HEK293 (cell line): ENCODE measurements at regions not wholly inside any gene's neighbourhood (a gene's known extent, or its start where the extent isn't known, plus 50 kb on each side); places are given as distances from the start of the nearest gene placed in this dataset.

ENCODE experiments used
- CTCF ChIA-PET: fragments of 350-600 bp; formaldehyde crosslinking; extraction: SDS; loops from one replicate; lab custom pipeline; 2021; ENCODE audit warnings: antibody characterized with exemption; lab: Yijun Ruan, JAX
- POLR2A ChIA-PET: fragments of 300-600 bp; formaldehyde crosslinking; extraction: SDS; loops from one replicate; lab custom pipeline; 2020; ENCODE audit warnings: antibody characterized with exemption, inconsistent platforms; lab: Yijun Ruan, JAX
- H3K27ac ChIP-seq: fragments of 200-500 bp; sonication (Bioruptor generic); 2 replicates; pipeline ENCODE4 v1.5.1; 2014; ENCODE audit warnings: low read depth, low read length, control low read depth, inconsistent platforms; ENCODE audit errors: extremely low read depth
- H3K36me3 ChIP-seq, 2 experiments: fragments of 200-500 bp in 1 of 2; sonication (Bioruptor generic) in 1 of 2; 1 replicate in 1 of 2; 2 replicates in 1 of 2; pipeline ENCODE4 v1.5.1; 2014 to 2017; ENCODE audit warnings: inconsistent platforms in 2 of 2, low read length in 2 of 2; ENCODE audit not compliant: control insufficient read depth in 2 of 2, insufficient read depth in 1 of 2
- H3K4me1 ChIP-seq: fragments of 200-500 bp; sonication (Bioruptor generic); 2 replicates; pipeline ENCODE4 v1.5.1; 2014; ENCODE audit warnings: mild to moderate bottlenecking, low read length, inconsistent platforms; ENCODE audit not compliant: control insufficient read depth, insufficient read depth
- H3K4me3 ChIP-seq: 2 replicates; pipeline ENCODE4 v1.5.1; 2011; ENCODE audit warnings: low read depth, mild to moderate bottlenecking, control low read depth, low read length, moderate library complexity
- H3K9me3 ChIP-seq: fragments of 200-500 bp; sonication (Bioruptor generic); 2 replicates; pipeline ENCODE4 v1.5.1; 2014; ENCODE audit warnings: low read depth, low read length, inconsistent platforms; ENCODE audit not compliant: control insufficient read depth, insufficient read depth
- KLF1 ChIP-seq: fragments of 450-650 bp; formaldehyde crosslinking; IDR thresholded peaks from 2 replicates; pipeline ENCODE4 v1.5.1; 2016; ENCODE audit warnings: missing biosample characterization, missing genetic modification characterization
- KLF16 ChIP-seq: fragments of 450-650 bp; formaldehyde crosslinking; IDR thresholded peaks from 2 replicates; pipeline ENCODE4 v1.5.1; 2017; ENCODE audit warnings: missing biosample characterization, missing genetic modification characterization
- OSR2 ChIP-seq: fragments of 450-650 bp; formaldehyde crosslinking; IDR thresholded peaks from 2 replicates; pipeline ENCODE4 v1.5.1; 2016; ENCODE audit warnings: missing biosample characterization, missing genetic modification characterization
- PATZ1 ChIP-seq: fragments of 450-650 bp; formaldehyde crosslinking; IDR thresholded peaks from 2 replicates; pipeline ENCODE4 v1.5.1; 2016; ENCODE audit warnings: missing biosample characterization, missing genetic modification characterization
- PRDM1 ChIP-seq: fragments of 450-650 bp; formaldehyde crosslinking; IDR thresholded peaks from 2 replicates; pipeline ENCODE4; 2016; ENCODE audit warnings: missing biosample characterization, missing genetic modification characterization
- SCRT2 ChIP-seq: fragments of 450-650 bp; formaldehyde crosslinking; IDR thresholded peaks from 2 replicates; pipeline ENCODE4 v1.5.1; 2016; ENCODE audit warnings: missing biosample characterization, missing genetic modification characterization
- SETDB1 ChIP-seq: IDR thresholded peaks from one replicate; pipeline ENCODE4 v1.6.1; 2017; ENCODE audit warnings: mild to moderate bottlenecking, low read length, moderate library complexity, mixed read lengths; ENCODE audit not compliant: insufficient read length
- WT1 ChIP-seq: fragments of 450-650 bp; formaldehyde crosslinking; IDR thresholded peaks from 2 replicates; pipeline ENCODE4 v1.5.1; 2016; ENCODE audit warnings: missing biosample characterization, missing genetic modification characterization
- ZBTB21 ChIP-seq: fragments of 450-650 bp; formaldehyde crosslinking; IDR thresholded peaks from 2 replicates; pipeline ENCODE4 v1.5.1; 2017; ENCODE audit warnings: missing biosample characterization, missing genetic modification characterization
- ZBTB48 ChIP-seq: fragments of 450-650 bp; formaldehyde crosslinking; IDR thresholded peaks from 2 replicates; pipeline ENCODE4 v1.5.1; 2016; ENCODE audit warnings: missing biosample characterization, missing genetic modification characterization
- ZFHX2 ChIP-seq: fragments of 450-650 bp; formaldehyde crosslinking; conservative IDR thresholded peaks from 2 replicates; pipeline ENCODE4 v1.5.1; 2016; ENCODE audit warnings: missing biosample characterization, missing genetic modification characterization
- ZFP69B ChIP-seq: fragments of 450-650 bp; formaldehyde crosslinking; IDR thresholded peaks from 2 replicates; pipeline ENCODE4 v1.5.1; 2016; ENCODE audit warnings: missing biosample characterization, missing genetic modification characterization
- ZNF202 ChIP-seq: fragments of 450-650 bp; formaldehyde crosslinking; IDR thresholded peaks from 2 replicates; pipeline ENCODE4 v1.5.1; 2016; ENCODE audit warnings: missing biosample characterization, missing genetic modification characterization, borderline replicate concordance
- ZNF302 ChIP-seq: fragments of 450-650 bp; formaldehyde crosslinking; IDR thresholded peaks from 2 replicates; pipeline ENCODE4 v1.5.1; 2016; ENCODE audit warnings: missing biosample characterization, missing genetic modification characterization, low read depth
- ZNF311 ChIP-seq: fragments of 450-650 bp; formaldehyde crosslinking; IDR thresholded peaks from 2 replicates; pipeline ENCODE4 v1.5.1; 2017; ENCODE audit warnings: missing biosample characterization, missing genetic modification characterization, borderline replicate concordance
- ZNF335 ChIP-seq: fragments of 450-650 bp; formaldehyde crosslinking; conservative IDR thresholded peaks from 2 replicates; pipeline ENCODE4 v1.5.1; 2016; ENCODE audit warnings: missing biosample characterization, missing genetic modification characterization
- ZNF341 ChIP-seq: fragments of 450-650 bp; formaldehyde crosslinking; IDR thresholded peaks from 2 replicates; pipeline ENCODE4; 2016; ENCODE audit warnings: low read depth, missing biosample characterization, missing genetic modification characterization
- ZNF433 ChIP-seq: fragments of 450-650 bp; formaldehyde crosslinking; IDR thresholded peaks from 2 replicates; pipeline ENCODE4 v1.5.1; 2016; ENCODE audit warnings: missing biosample characterization, missing genetic modification characterization, low read depth
- ZNF510 ChIP-seq: fragments of 450-650 bp; formaldehyde crosslinking; IDR thresholded peaks from 2 replicates; pipeline ENCODE4 v1.5.1; 2018; ENCODE audit warnings: mild to moderate bottlenecking, missing genetic modification characterization, missing biosample characterization; ENCODE audit not compliant: insufficient replicate concordance
- ZNF571 ChIP-seq: fragments of 450-650 bp; formaldehyde crosslinking; IDR thresholded peaks from 2 replicates; pipeline ENCODE4 v1.5.0; 2017; ENCODE audit warnings: missing biosample characterization, missing genetic modification characterization
- ZNF623 ChIP-seq: fragments of 450-650 bp; formaldehyde crosslinking; IDR thresholded peaks from 2 replicates; pipeline ENCODE4 v1.5.1; 2016; ENCODE audit warnings: missing biosample characterization, missing genetic modification characterization
- ZNF624 ChIP-seq: fragments of 450-650 bp; formaldehyde crosslinking; IDR thresholded peaks from 2 replicates; pipeline ENCODE4 v1.5.1; 2017; ENCODE audit warnings: missing biosample characterization, missing genetic modification characterization
- ZNF629 ChIP-seq: fragments of 450-650 bp; formaldehyde crosslinking; IDR thresholded peaks from 2 replicates; pipeline ENCODE4 v1.5.1; 2017; ENCODE audit warnings: missing biosample characterization, missing genetic modification characterization
- ZNF670 ChIP-seq: fragments of 450-650 bp; formaldehyde crosslinking; IDR thresholded peaks from 2 replicates; pipeline ENCODE4 v1.5.1; 2016; ENCODE audit warnings: missing biosample characterization, missing genetic modification characterization, low read depth
- ZNF791 ChIP-seq: fragments of 450-650 bp; formaldehyde crosslinking; IDR thresholded peaks from 2 replicates; pipeline ENCODE4 v1.5.1; 2016; ENCODE audit warnings: missing biosample characterization, missing genetic modification characterization
- ZSCAN16 ChIP-seq: fragments of 450-650 bp; formaldehyde crosslinking; IDR thresholded peaks from 2 replicates; pipeline ENCODE4 v1.5.1; 2016; ENCODE audit warnings: missing biosample characterization, missing genetic modification characterization
- ZSCAN30 ChIP-seq: fragments of 450-650 bp; IDR thresholded peaks from 2 replicates; pipeline ENCODE4 v1.5.1; 2018; ENCODE audit warnings: missing biosample characterization, mild to moderate bottlenecking, missing genetic modification characterization, moderate library complexity
- TF ChIP-seq, protein P1 (sequence below): fragments of 450-650 bp; formaldehyde crosslinking; IDR thresholded peaks from 2 replicates; pipeline ENCODE4 v1.5.1; 2016; ENCODE audit warnings: missing biosample characterization, missing genetic modification characterization

DNA sequence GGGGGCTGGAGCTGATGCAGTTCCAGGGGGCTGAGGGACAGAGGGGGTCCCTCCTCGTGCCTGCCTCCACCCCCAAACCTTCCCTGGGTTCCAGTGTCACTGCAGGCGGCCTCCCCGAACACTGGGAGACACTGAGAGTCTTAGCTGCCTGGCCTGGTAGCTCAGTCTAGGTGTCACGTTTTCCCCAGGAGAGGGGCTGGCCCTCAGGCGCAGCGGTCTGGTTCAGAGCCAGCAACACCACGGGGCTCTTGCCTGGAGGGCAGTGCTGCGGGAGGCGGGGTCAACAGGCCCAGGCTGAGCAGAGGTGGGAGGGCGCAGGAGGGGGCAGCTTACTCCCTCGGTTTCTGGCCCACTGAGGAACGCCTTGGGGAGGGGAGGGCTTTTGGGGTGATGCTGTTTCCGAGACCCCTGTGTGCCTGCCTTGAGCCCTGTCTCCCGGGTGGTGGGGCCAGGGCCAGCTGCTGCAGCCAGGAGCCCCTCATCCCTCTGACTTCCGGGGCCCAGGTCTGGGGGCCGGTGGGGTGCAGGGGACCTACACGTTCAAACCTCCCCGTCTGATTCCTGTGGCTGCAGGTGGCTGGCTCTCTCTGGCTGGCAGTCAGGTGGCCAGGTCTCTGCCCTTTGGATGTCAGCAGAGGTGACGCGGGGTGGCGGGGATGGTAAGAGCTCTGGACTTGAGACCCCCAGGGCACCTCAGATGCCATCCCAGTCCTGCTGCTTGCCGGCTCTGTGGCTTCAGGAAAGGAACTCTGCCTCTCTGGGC lies 89.3 kb upstream of the GSE1 start (continued):
- TF ChIP-seq KLF16 (tag by site-specific recombination) = 0 out of 2 replicates have a peak, but pooled peaks have one; percentile 24
- no peak for TF ChIP-seq ZBTB21 (tag by site-specific recombination)
- no peak for TF ChIP-seq KLF1 (tag by site-specific recombination)
- no peak for TF ChIP-seq SETDB1
- no peak for TF ChIP-seq WT1
- TF ChIP-seq ZFP69B = no peak
- TF ChIP-seq ZNF629 (tag by site-specific recombination) = no peak
- peak; percentile 80 for TF ChIP-seq ZFHX2 (tag by site-specific recombination)
- TF ChIP-seq ZBTB48 = 0 out of 2 replicates have a peak, but pooled peaks have one; percentile 16
- TF ChIP-seq ZNF341 = peak; percentile 46
- no peak for TF ChIP-seq ZNF670 (tag by site-specific recombination)
- no peak for TF ChIP-seq ZNF571 (tag by site-specific recombination)
- no peak for TF ChIP-seq ZNF623 (tag by site-specific recombination)
- no peak for TF ChIP-seq SCRT2
- TF ChIP-seq ZNF335 = 0 out of 2 replicates have a peak, but pooled peaks have one; percentile 31
- TF ChIP-seq PATZ1 (tag by site-specific recombination) = peak; percentile 89

GRCh38 chr16:85524365-85524629 lies 88.8 kb upstream of the GSE1 start:
- TF ChIP-seq ZNF510 (tag by site-specific recombination) = no peak
- TF ChIP-seq ZSCAN16 (tag by site-specific recombination) = no peak
- no peak for TF ChIP-seq ZNF433 (tag by site-specific recombination)
- TF ChIP-seq ZNF202 (tag by site-specific recombination) = no peak
- no peak for TF ChIP-seq ZNF791 (tag by site-specific recombination)
- TF ChIP-seq PRDM1 (tag by site-specific recombination) = no peak
- TF ChIP-seq OSR2 = peak; percentile 29; the same call in 1 of the 2 replicates
- H3K36me3 ChIP-seq = peaks cover 0 to 3% of the 10 kb centered on the region in 2 experiments; a peak in 1 of 3 replicates
- ChIA-PET POLR2A (interaction anchor here (0.7 to 1.6 kb wide), 2 partner anchors 33 to 103 kb away, joined by 4 to 5 read pairs; no protein-coding TSS in a partner anchor), CTCF (interaction anchor here (0.8 kb wide), 2 partner anchors 92 to 101 kb away, joined by 3 read pairs; no protein-coding TSS in a partner anchor)
- no peaks in the 10 kb centered on the region for H3K9me3 ChIP-seq
- H3K27ac ChIP-seq = peak overlapping the region; percentile 65
- peaks cover 24% of the 10 kb centered on the region for H3K4me1 ChIP-seq
- no peak overlapping the region for H3K4me3 ChIP-seq

- Histone ChIP-seq H3K36me3 (no peaks in the 10 kb centered on the region), H3K4me1 (peaks cover 24% of the 10 kb centered on the region), H3K27ac (peak overlapping the region; percentile 65), H3K4me3 (no peak overlapping the region), H3K9me3 (no peaks in the 10 kb centered on the region)
- POLR2A ChIA-PET = no interaction called here
- CTCF ChIA-PET = interaction anchor here (0.8 to 1.1 kb wide), 2 partner anchors 91 to 92 kb away, joined by 3 read pairs; no protein-coding TSS in a partner anchor
- no peak for TF ChIP-seq ZNF311
- TF ChIP-seq PATZ1 (tag by site-specific recombination) = peak; percentile 98
- TF ChIP-seq ZNF629 (tag by site-specific recombination) = peak; percentile 57; the same call in 1 of the 2 replicates
- TF ChIP-seq ZSCAN30 (tag by site-specific recombination) = peak; percentile 75; the same call in 1 of the 2 replicates
- TF ChIP-seq ZFP69B = peak; percentile 94
- TF ChIP-seq ZNF302 (tag by site-specific recombination) = no peak
- TF ChIP-seq ZNF335 = peak; percentile 69
- TF ChIP-seq, protein P1, sequence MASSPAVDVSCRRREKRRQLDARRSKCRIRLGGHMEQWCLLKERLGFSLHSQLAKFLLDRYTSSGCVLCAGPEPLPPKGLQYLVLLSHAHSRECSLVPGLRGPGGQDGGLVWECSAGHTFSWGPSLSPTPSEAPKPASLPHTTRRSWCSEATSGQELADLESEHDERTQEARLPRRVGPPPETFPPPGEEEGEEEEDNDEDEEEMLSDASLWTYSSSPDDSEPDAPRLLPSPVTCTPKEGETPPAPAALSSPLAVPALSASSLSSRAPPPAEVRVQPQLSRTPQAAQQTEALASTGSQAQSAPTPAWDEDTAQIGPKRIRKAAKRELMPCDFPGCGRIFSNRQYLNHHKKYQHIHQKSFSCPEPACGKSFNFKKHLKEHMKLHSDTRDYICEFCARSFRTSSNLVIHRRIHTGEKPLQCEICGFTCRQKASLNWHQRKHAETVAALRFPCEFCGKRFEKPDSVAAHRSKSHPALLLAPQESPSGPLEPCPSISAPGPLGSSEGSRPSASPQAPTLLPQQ (tag by site-specific recombination) = peak; percentile 91
- peak; percentile 54 for TF ChIP-seq ZNF341
- TF ChIP-seq ZNF624 (tag by site-specific recombination) = no peak
These were observed 88.3 kb upstream of the GSE1 start for GRCh38 chr16:85524630-85525419.
